ENCODE measurements at regions not wholly inside any gene's neighbourhood (a gene's known extent, or its start where the extent isn't known, plus 50 kb on each side); places are given as distances from the start of the nearest gene placed in this dataset.

DNA sequence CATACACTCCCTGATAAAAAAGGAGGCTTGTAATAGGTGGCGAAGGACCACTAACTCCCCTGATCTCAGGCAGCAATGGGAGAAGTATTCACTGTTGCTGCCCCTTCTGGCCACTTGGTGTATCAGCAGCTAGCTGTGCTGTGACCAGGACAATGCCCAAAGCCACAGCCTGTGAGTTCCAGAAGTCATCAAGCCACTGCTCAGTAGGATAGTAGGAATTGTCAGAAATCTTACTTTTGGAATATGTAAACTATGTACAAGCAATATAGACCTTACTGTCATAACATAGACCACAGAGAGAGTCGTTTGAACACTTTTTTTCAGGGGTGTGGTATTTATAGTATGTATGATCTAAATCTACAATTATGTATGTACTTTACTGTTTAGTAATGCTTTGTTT lies 248.3 kb upstream of the CAMK1G start:
- TF ChIP-seq HDGF (IDR thresholded peaks at IDR 0.05; ENCODE audit: borderline replicate concordance) (no peak), FOXK2 (IDR thresholded peaks at IDR 0.05) (no peak), BHLHE40 (IDR thresholded peaks at IDR 0.05; ENCODE audit: borderline replicate concordance) (no peak), SP1 (IDR thresholded peaks at IDR 0.05) (no peak), LEF1 (IDR thresholded peaks at IDR 0.05; ENCODE audit: borderline replicate concordance) (no peak), CTBP1 (IDR thresholded peaks at IDR 0.05; ENCODE audit: borderline replicate concordance) (no peak), SUZ12 (IDR thresholded peaks at IDR 0.05) (no peak), FOXA1 (IDR thresholded peaks at IDR 0.05) (no peak), FOXM1 (IDR thresholded peaks at IDR 0.05; ENCODE audit: borderline replicate concordance) (no peak)
